Breast epithelium (tissue), 4 donors: ENCODE measurements at regions not wholly inside any gene's neighbourhood (a gene's known extent, or its start where the extent isn't known, plus 50 kb on each side); places are given as distances from the start of the nearest gene placed in this dataset.
"Not testable (repeated sequence)": the region's sequence is repeated elsewhere in the genome, so short reads cannot be mapped to it uniquely, and the experiment has no call there.

Source experiments
- DNase-seq, 2 donors: peaks; one replicate each; pipeline ENCODE4 v3.0.0-alpha.2; 2019; ENCODE audit warnings: low spot score in 2 of 2
- H3K27ac ChIP-seq, 2 donors: fragments of 200-600 bp; sonication (generic) in 1 of 2; one replicate each; pipeline ENCODE4 v1.5.1; 2016 to 2019; ENCODE audit warnings: mild to moderate bottlenecking in 1 of 2
- H3K27me3 ChIP-seq, 2 donors: fragments of 200-600 bp; sonication (generic) in 1 of 2; one replicate each; pipeline versions ENCODE4 v1.5.1 to v1.6.0; 2017 to 2019; ENCODE audit warnings: control low read depth in 1 of 2, mild to moderate bottlenecking in 1 of 2
- H3K36me3 ChIP-seq: fragments of 200-600 bp; one replicate; pipeline ENCODE4 v1.5.1; 2019
- H3K4me1 ChIP-seq, 2 donors: fragments of 200-600 bp; sonication (generic); one replicate each; pipeline ENCODE4 v1.5.1; 2016 to 2019; ENCODE audit warnings: control low read depth in 1 of 2
- H3K4me3 ChIP-seq, 3 donors: fragments of 200-600 bp; sonication (generic); 1 replicate in 2 of 3; 2 replicates in 1 of 3; pipeline ENCODE4 v1.5.1; 2016 to 2019; ENCODE audit warnings: mild to moderate bottlenecking in 3 of 3, moderate library complexity in 2 of 3
- H3K9me3 ChIP-seq, 2 donors: fragments of 200-600 bp; sonication (generic) in 1 of 2; one replicate each; pipeline ENCODE4 v1.5.1; 2016 to 2019; ENCODE audit warnings: control low read depth in 1 of 2
- POLR2A ChIP-seq: fragments of 450-650 bp; IDR thresholded peaks from one replicate; pipeline ENCODE4 v1.6.1; 2016; ENCODE audit warnings: antibody characterized with exemption, mild to moderate bottlenecking, moderate library complexity
- POLR2AphosphoS5 ChIP-seq, 3 donors: sonication (generic); formaldehyde crosslinking; IDR thresholded peaks; one replicate each; pipeline ENCODE4 v1.6.1; 2017; ENCODE audit warnings: antibody characterized with exemption in 3 of 3
- intact Hi-C: fragments of 100-400 bp; cut with DNase I; formaldehyde crosslinking; loops from one replicate; pipeline ENCODE4 v1.15.1; 2023; ENCODE audit warnings: low total_unique reads
- TF ChIP-seq, protein P1 (sequence below), 3 donors: fragments of 450-650 bp; IDR thresholded peaks; one replicate each; pipeline ENCODE4 v1.5.1; 2016 to 2017; ENCODE audit warnings: antibody characterized with exemption in 3 of 3, mild to moderate bottlenecking in 3 of 3, moderate library complexity in 3 of 3

GRCh38 chrX:4627414-4627813, 914.0 kb upstream of the PRKX start:
- no peak for DNase-seq
- Histone ChIP-seq H3K4me3 (no peak overlapping the region), H3K4me1 (no peaks in the 10 kb centered on the region), H3K27me3 (no peaks in the 10 kb centered on the region), H3K9me3 (no peaks in the 10 kb centered on the region), H3K27ac (no peak overlapping the region), H3K36me3 (no peaks in the 10 kb centered on the region)
- intact Hi-C loops, result no loop called here
- TF ChIP-seq, protein P1, sequence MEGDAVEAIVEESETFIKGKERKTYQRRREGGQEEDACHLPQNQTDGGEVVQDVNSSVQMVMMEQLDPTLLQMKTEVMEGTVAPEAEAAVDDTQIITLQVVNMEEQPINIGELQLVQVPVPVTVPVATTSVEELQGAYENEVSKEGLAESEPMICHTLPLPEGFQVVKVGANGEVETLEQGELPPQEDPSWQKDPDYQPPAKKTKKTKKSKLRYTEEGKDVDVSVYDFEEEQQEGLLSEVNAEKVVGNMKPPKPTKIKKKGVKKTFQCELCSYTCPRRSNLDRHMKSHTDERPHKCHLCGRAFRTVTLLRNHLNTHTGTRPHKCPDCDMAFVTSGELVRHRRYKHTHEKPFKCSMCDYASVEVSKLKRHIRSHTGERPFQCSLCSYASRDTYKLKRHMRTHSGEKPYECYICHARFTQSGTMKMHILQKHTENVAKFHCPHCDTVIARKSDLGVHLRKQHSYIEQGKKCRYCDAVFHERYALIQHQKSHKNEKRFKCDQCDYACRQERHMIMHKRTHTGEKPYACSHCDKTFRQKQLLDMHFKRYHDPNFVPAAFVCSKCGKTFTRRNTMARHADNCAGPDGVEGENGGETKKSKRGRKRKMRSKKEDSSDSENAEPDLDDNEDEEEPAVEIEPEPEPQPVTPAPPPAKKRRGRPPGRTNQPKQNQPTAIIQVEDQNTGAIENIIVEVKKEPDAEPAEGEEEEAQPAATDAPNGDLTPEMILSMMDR (IDR thresholded peaks at IDR 0.05), result no peak
- TF ChIP-seq POLR2AphosphoS5 (IDR thresholded peaks at IDR 0.05), result no peak
- no peak for TF ChIP-seq POLR2A

GRCh38 chrX:4622486-4623167, 909.2 kb upstream of the PRKX start:
- H3K4me3 ChIP-seq, result no peak overlapping the region
- H3K27ac ChIP-seq, result no peak overlapping the region
- no peaks in the 10 kb centered on the region for H3K4me1 ChIP-seq
- no peaks in the 10 kb centered on the region for H3K27me3 ChIP-seq
- no peaks in the 10 kb centered on the region for H3K9me3 ChIP-seq
- intact Hi-C loops, result no loop called here
- TF ChIP-seq POLR2A (no peak), POLR2AphosphoS5 (IDR thresholded peaks at IDR 0.05) (no peak)
- TF ChIP-seq, protein P1 (IDR thresholded peaks at IDR 0.05), result no peak
- DNase-seq, result no peak
- no peaks in the 10 kb centered on the region for H3K36me3 ChIP-seq

- intact Hi-C loops, H3K9me3 ChIP-seq, DNase-seq, H3K27me3 ChIP-seq, H3K36me3 ChIP-seq, H3K27ac ChIP-seq, H3K4me3 ChIP-seq, H3K4me1 ChIP-seq: not testable (repeated sequence)
Measured at GRCh38 chrX:4613651-4614050, 900.2 kb upstream of the PRKX start.

GRCh38 chrX:4588893-4589292, 875.4 kb upstream of the PRKX start:
- Histone ChIP-seq H3K27me3 (no peaks in the 10 kb centered on the region), H3K4me3 (no peak overlapping the region), H3K27ac (no peak overlapping the region), H3K36me3 (no peaks in the 10 kb centered on the region), H3K9me3 (no peaks in the 10 kb centered on the region), H3K4me1 (no peaks in the 10 kb centered on the region)
- TF ChIP-seq, protein P1 (IDR thresholded peaks at IDR 0.05), result no peak
- TF ChIP-seq POLR2AphosphoS5 (IDR thresholded peaks at IDR 0.05), result no peak
- intact Hi-C loops, result no loop called here
- DNase-seq, result no peak

DNA sequence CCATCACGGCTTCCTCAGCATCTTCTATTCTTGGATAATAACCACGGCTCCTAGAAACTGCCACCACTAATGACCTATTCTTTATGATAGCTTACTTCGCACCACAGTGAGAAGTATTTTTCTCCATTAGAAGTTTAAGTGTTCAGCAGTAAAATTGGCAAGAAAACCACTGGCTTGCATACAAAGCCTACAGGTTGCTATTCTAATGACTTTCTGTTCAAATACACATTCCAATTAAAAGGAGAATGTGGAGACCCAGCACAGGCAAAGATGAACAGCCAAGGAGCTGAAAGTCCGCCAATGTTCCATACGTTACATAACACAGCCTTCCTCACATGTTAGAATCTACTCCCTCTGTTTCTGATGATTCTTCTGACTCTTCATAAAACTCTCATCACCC, 875.0 kb upstream of the PRKX start:
- H3K36me3 ChIP-seq, result no peaks in the 10 kb centered on the region
- no peak for TF ChIP-seq POLR2A
- TF ChIP-seq POLR2AphosphoS5 (IDR thresholded peaks at IDR 0.05), result no peak
- TF ChIP-seq, protein P1 (IDR thresholded peaks at IDR 0.05), result no peak
- no peak overlapping the region for H3K27ac ChIP-seq
- H3K4me3 ChIP-seq, result no peak overlapping the region
- intact Hi-C loops, result no loop called here
- no peaks in the 10 kb centered on the region for H3K9me3 ChIP-seq
- H3K4me1 ChIP-seq, result no peaks in the 10 kb centered on the region
- no peak for DNase-seq
- no peaks in the 10 kb centered on the region for H3K27me3 ChIP-seq

GRCh38 chrX:4588056-4588455, 874.6 kb upstream of the PRKX start:
- DNase-seq, result no peak
- intact Hi-C loops, result no loop called here

More at GRCh38 chrX:4588056-4588455, 874.6 kb upstream of the PRKX start:
- Histone ChIP-seq H3K4me3 (no peak overlapping the region), H3K27me3 (no peaks in the 10 kb centered on the region), H3K27ac (no peak overlapping the region), H3K9me3 (no peaks in the 10 kb centered on the region), H3K36me3 (no peaks in the 10 kb centered on the region), H3K4me1 (no peaks in the 10 kb centered on the region)
- TF ChIP-seq POLR2A (no peak), POLR2AphosphoS5 (IDR thresholded peaks at IDR 0.05) (no peak)
- TF ChIP-seq, protein P1 (IDR thresholded peaks at IDR 0.05), result no peak
